Neuronal stem cell (in vitro differentiated cells): ENCODE measurements at regions not wholly inside any gene's neighbourhood (a gene's known extent, or its start where the extent isn't known, plus 50 kb on each side); places are given as distances from the start of the nearest gene placed in this dataset.
A peak's percentile ranks its signal among the peaks of the same experiment; 100 is the strongest.

Source experiments
- DNase-seq: peaks from one replicate; pipeline ENCODE4 v3.0.0-alpha.2; 2013; ENCODE audit warnings: low spot score
- H2AFZ ChIP-seq: one replicate; pipeline ENCODE4 v1.6.1; 2013; ENCODE audit warnings: mild to moderate bottlenecking, low read length, inconsistent platforms
- H2AK5ac ChIP-seq: 2 replicates; pipeline ENCODE4 v1.6.1; 2013; ENCODE audit warnings: low read depth, mild to moderate bottlenecking, inconsistent platforms, low read length, moderate library complexity, mixed read lengths
- H2BK120ac ChIP-seq: 2 replicates; pipeline ENCODE4 v1.6.1; 2013; ENCODE audit warnings: low read depth, mild to moderate bottlenecking, inconsistent platforms, low read length, moderate library complexity, mixed read lengths
- H2BK12ac ChIP-seq: one replicate; pipeline ENCODE4 v1.6.1; 2013; ENCODE audit warnings: low read length, inconsistent platforms
- H2BK15ac ChIP-seq: 2 replicates; pipeline ENCODE4 v1.6.1; 2013; ENCODE audit warnings: mild to moderate bottlenecking, low read length, inconsistent platforms, mixed read lengths
- H2BK5ac ChIP-seq: one replicate; pipeline ENCODE4 v1.6.1; 2013; ENCODE audit warnings: inconsistent platforms, mild to moderate bottlenecking, low read length, moderate library complexity
- H3K14ac ChIP-seq: one replicate; pipeline ENCODE4 v1.6.1; 2013; ENCODE audit warnings: low read length, inconsistent platforms
- H3K18ac ChIP-seq: 2 replicates; pipeline ENCODE4 v1.6.1; 2013; ENCODE audit warnings: low read length, inconsistent platforms
- H3K23ac ChIP-seq: 2 replicates; pipeline ENCODE4 v1.6.1; 2013; ENCODE audit warnings: low read depth, mild to moderate bottlenecking, mixed read lengths, low read length, inconsistent platforms; ENCODE audit not compliant: poor library complexity
- H3K27ac ChIP-seq: replicated peaks from 3 replicates; pipeline ENCODE4 v1.5.1; 2013; ENCODE audit warnings: low read length, inconsistent platforms
- H3K27me3 ChIP-seq, 3 experiments: 2 replicates each; pipeline ENCODE4 v1.6.1; 2013; ENCODE audit warnings: low read length in 3 of 3, mild to moderate bottlenecking in 2 of 3, inconsistent platforms in 1 of 3, low read depth in 1 of 3, mixed read lengths in 1 of 3, moderate library complexity in 1 of 3; ENCODE audit not compliant: control insufficient read depth in 3 of 3, insufficient read depth in 3 of 3
- H3K36me3 ChIP-seq, 2 donors: replicated peaks in 1 of 2; 2 replicates each; pipeline ENCODE4 v1.6.1; 2013; ENCODE audit warnings: low read length in 2 of 2; ENCODE audit not compliant: control insufficient read depth in 2 of 2, insufficient read depth in 2 of 2
- H3K4ac ChIP-seq: 2 replicates; pipeline ENCODE4 v1.6.1; 2013; ENCODE audit warnings: inconsistent platforms, mild to moderate bottlenecking, low read length, moderate library complexity
- H3K4me1 ChIP-seq, 2 donors: 1 replicate in 1 of 2; 2 replicates in 1 of 2; pipeline ENCODE4 v1.6.1; 2013; ENCODE audit warnings: low read length in 2 of 2, low read depth in 1 of 2; ENCODE audit not compliant: control insufficient read depth in 2 of 2, insufficient read depth in 1 of 2
- H3K4me2 ChIP-seq: one replicate; pipeline ENCODE4 v1.6.1; 2013; ENCODE audit warnings: mild to moderate bottlenecking, low read length, inconsistent platforms; ENCODE audit not compliant: insufficient read depth, poor library complexity, severe bottlenecking
- H3K4me3 ChIP-seq, 2 donors: 2 replicates each; pipeline ENCODE4 v1.5.1; 2013; ENCODE audit warnings: low read length in 2 of 2, mild to moderate bottlenecking in 2 of 2, inconsistent platforms in 1 of 2, moderate library complexity in 1 of 2
- H3K79me1 ChIP-seq: one replicate; pipeline ENCODE4 v1.6.1; 2013; ENCODE audit warnings: low read depth, mild to moderate bottlenecking, inconsistent platforms, low read length, moderate library complexity
- H3K9ac ChIP-seq: one replicate; pipeline ENCODE4 v1.6.1; 2013; ENCODE audit warnings: mild to moderate bottlenecking, low read depth, low read length, inconsistent platforms; ENCODE audit not compliant: poor library complexity
- H3K9me3 ChIP-seq, 2 donors: replicated peaks in 1 of 2; 2 replicates each; pipeline versions ENCODE3 to v1.6.1; 2013; ENCODE audit warnings: low read length in 2 of 2, mild to moderate bottlenecking in 2 of 2, inconsistent platforms in 1 of 2, low read depth in 1 of 2, mixed read lengths in 1 of 2, moderate library complexity in 1 of 2; ENCODE audit not compliant: control insufficient read depth in 2 of 2, insufficient read depth in 1 of 2
- H4K8ac ChIP-seq: one replicate; pipeline ENCODE4 v1.6.1; 2013; ENCODE audit warnings: low read depth, mild to moderate bottlenecking, inconsistent platforms, low read length, moderate library complexity
- H4K91ac ChIP-seq: one replicate; pipeline ENCODE4 v1.6.1; 2013; ENCODE audit warnings: low read length, low read depth, mild to moderate bottlenecking, inconsistent platforms; ENCODE audit not compliant: poor library complexity
- WGBS, 2 donors: extraction: QIAGEN DNeasy Blood & Tissue Kit; methylation state at CpG; one replicate each; pipeline ENCODE4 v1.1.7; 2013; ENCODE audit warnings: missing lambda C conversion rate in 2 of 2, mixed read lengths in 1 of 2; ENCODE audit not compliant: insufficient read length in 2 of 2, insufficient replicate concordance in 1 of 2; ENCODE audit errors: extremely low coverage in 2 of 2; 5-methylcytosine and 5-hydroxymethylcytosine counted together

GRCh38 chr10:130757821-130758489 is 553.6 kb downstream of the TCERG1L start:
- H3K79me1 ChIP-seq = no peaks in the 10 kb centered on the region
- no peak overlapping the region for H2BK12ac ChIP-seq
- no peak overlapping the region for H3K27ac ChIP-seq
- no peak overlapping the region for H3K18ac ChIP-seq
- H3K14ac ChIP-seq = no peak overlapping the region
- no peak overlapping the region for H3K4me3 ChIP-seq
- H3K36me3 ChIP-seq = no peaks in the 10 kb centered on the region
- H2BK120ac ChIP-seq = no peak overlapping the region
- H3K27me3 ChIP-seq = no peaks in the 10 kb centered on the region
- H4K8ac ChIP-seq = no peak overlapping the region
- DNase-seq = no peak
- no peak overlapping the region for H2AFZ ChIP-seq
- no peak overlapping the region for H3K4me2 ChIP-seq
- H4K91ac ChIP-seq = no peak overlapping the region
- H3K4me1 ChIP-seq = no peaks in the 10 kb centered on the region
- H2BK5ac ChIP-seq = no peak overlapping the region
- no peak overlapping the region for H2AK5ac ChIP-seq
- H3K23ac ChIP-seq = no peak overlapping the region
- no peak overlapping the region for H3K4ac ChIP-seq
- peak overlapping the region; percentile 34 for H3K9ac ChIP-seq
- no peak overlapping the region for H2BK15ac ChIP-seq
- peaks cover 0 to 2% of the 10 kb centered on the region in 2 donors for H3K9me3 ChIP-seq
- WGBS, 2 donors = no CpG with 5 or more reads among the region's 17 CpGs

- Histone ChIP-seq H2BK12ac (no peak overlapping the region), H4K8ac (no peak overlapping the region), H3K23ac (no peak overlapping the region), H2AK5ac (no peak overlapping the region), H2AFZ (no peak overlapping the region), H2BK15ac (no peak overlapping the region), H3K4me3 (no peak overlapping the region), H3K18ac (no peak overlapping the region), H3K27ac (no peak overlapping the region), H2BK120ac (no peak overlapping the region), H3K4me1 (no peaks in the 10 kb centered on the region), H3K4me2 (no peak overlapping the region), H3K4ac (no peak overlapping the region), H3K9ac (no peak overlapping the region), H3K36me3 (no peaks in the 10 kb centered on the region), H4K91ac (no peak overlapping the region), H3K9me3 (peaks cover 0 to 4% of the 10 kb centered on the region in 2 donors), H3K27me3 (no peaks in the 10 kb centered on the region), H2BK5ac (no peak overlapping the region), H3K14ac (no peak overlapping the region), H3K79me1 (no peaks in the 10 kb centered on the region)
- DNase-seq = no peak
- no CpG with 5 or more reads among the region's 5 CpGs for WGBS, 2 donors
Observed at GRCh38 chr10:130758529-130758928, 553.0 kb downstream of the TCERG1L start.

- Histone ChIP-seq H2BK12ac (no peak overlapping the region), H3K18ac (peak overlapping the region; percentile 31), H2AFZ (no peak overlapping the region), H2AK5ac (no peak overlapping the region), H3K4ac (no peak overlapping the region), H2BK5ac (peak overlapping the region; percentile 39), H3K9me3 (peaks cover 0 to 7% of the 10 kb centered on the region in 2 donors), H3K27ac (no peak overlapping the region), H3K9ac (no peak overlapping the region), H3K79me1 (no peaks in the 10 kb centered on the region), H3K14ac (no peak overlapping the region), H3K4me2 (no peak overlapping the region), H3K27me3 (no peaks in the 10 kb centered on the region), H3K36me3 (peaks cover 0 to 2% of the 10 kb centered on the region in 2 donors), H4K8ac (no peak overlapping the region), H3K4me3 (no peak overlapping the region), H2BK15ac (no peak overlapping the region), H2BK120ac (no peak overlapping the region), H3K23ac (peak overlapping the region; percentile 86), H4K91ac (no peak overlapping the region), H3K4me1 (no peaks in the 10 kb centered on the region)
- DNase-seq = no peak
- no CpG with 5 or more reads among the region's 6 CpGs for WGBS, 2 donors
Observed at GRCh38 chr10:130761032-130761575, 550.4 kb downstream of the TCERG1L start.

GRCh38 chr10:130761788-130762301 is 549.7 kb downstream of the TCERG1L start:
- H2BK12ac ChIP-seq = no peak overlapping the region
- H3K27me3 ChIP-seq = no peaks in the 10 kb centered on the region
- H3K9ac ChIP-seq = no peak overlapping the region
- no CpG with 5 or more reads among the region's 13 CpGs for WGBS, 2 donors
- H3K4me2 ChIP-seq = no peak overlapping the region
- peak overlapping the region; percentile 64 for H3K18ac ChIP-seq
- H4K8ac ChIP-seq = peak overlapping the region; percentile 48
- no peak overlapping the region for H4K91ac ChIP-seq
- no peaks in the 10 kb centered on the region for H3K79me1 ChIP-seq
- H3K9me3 ChIP-seq = peaks cover 0 to 7% of the 10 kb centered on the region in 2 donors
- H3K4me1 ChIP-seq = no peaks in the 10 kb centered on the region
- H3K4me3 ChIP-seq = no peak overlapping the region
- H3K14ac ChIP-seq = no peak overlapping the region
- no peak overlapping the region for H3K27ac ChIP-seq
- no peak overlapping the region for H2BK15ac ChIP-seq
- no peak overlapping the region for H3K23ac ChIP-seq
- H2BK5ac ChIP-seq = peak overlapping the region; percentile 35
- DNase-seq = no peak
- H2AK5ac ChIP-seq = no peak overlapping the region
- H2BK120ac ChIP-seq = no peak overlapping the region
- H3K36me3 ChIP-seq = peaks cover 0 to 2% of the 10 kb centered on the region in 2 donors
- H3K4ac ChIP-seq = no peak overlapping the region
- no peak overlapping the region for H2AFZ ChIP-seq
